ENCODE measurements at regions not wholly inside any gene's neighbourhood (a gene's known extent, or its start where the extent isn't known, plus 50 kb on each side); places are given as distances from the start of the nearest gene placed in this dataset.
A peak's percentile ranks its signal among the peaks of the same experiment; 100 is the strongest.

GRCh38 chr4:128608006-128608405 lies 201.5 kb upstream of the JADE1 start:
- TF ChIP-seq CTCF (IDR thresholded peaks at IDR 0.05) (no peak), POLR2A (IDR thresholded peaks at IDR 0.05) (no peak)
- H3K4me3 ChIP-seq, result no peak overlapping the region
- ATAC-seq, result no peak
- WGBS, 4 donors, result 84 to 97% (median 90%) methylated on average over 1 of the region's 1 CpG
- no peak for DNase-seq
- no peaks in the 10 kb centered on the region for H3K36me3 ChIP-seq
- H3K4me1 ChIP-seq, result no peaks in the 10 kb centered on the region
- intact Hi-C loops (cut with DNase I), result no loop called here
- H3K9me3 ChIP-seq, result no peaks in the 10 kb centered on the region
- no peaks in the 10 kb centered on the region for H3K27me3 ChIP-seq
- no peak overlapping the region for H3K27ac ChIP-seq

- H3K4me3 ChIP-seq, result no peak overlapping the region
- H3K4me1 ChIP-seq, result peaks cover 0 to 10% (median 9%) of the 10 kb centered on the region in 12 donors
- no peaks in the 10 kb centered on the region for H3K36me3 ChIP-seq
- 42 to 64% (median 56%) methylated on average over 1 of the region's 1 CpG for WGBS, 4 donors
- TF ChIP-seq POLR2A (IDR thresholded peaks at IDR 0.05) (no peak), CTCF (IDR thresholded peaks at IDR 0.05) (no peak)
- intact Hi-C loops (cut with DNase I), result no loop called here
- no peaks in the 10 kb centered on the region for H3K27me3 ChIP-seq
- H3K9me3 ChIP-seq, result no peaks in the 10 kb centered on the region
- ATAC-seq (peak in 1 of 4 donors; percentile 25), DNase-seq (no peak)
- no peak overlapping the region for H3K27ac ChIP-seq
Measured at GRCh38 chr4:128606173-128606572, 203.3 kb upstream of the JADE1 start.

- Histone ChIP-seq H3K4me1 (peaks cover 0 to 24% (median 20%) of the 10 kb centered on the region in 12 donors), H3K4me3 (no peak overlapping the region), H3K36me3 (no peaks in the 10 kb centered on the region), H3K27me3 (no peaks in the 10 kb centered on the region), H3K27ac (no peak overlapping the region), H3K9me3 (no peaks in the 10 kb centered on the region)
- 78 to 87% (median 81%) methylated on average over 2 of the region's 2 CpGs for WGBS, 4 donors
- TF ChIP-seq POLR2A (IDR thresholded peaks at IDR 0.05) (no peak), CTCF (IDR thresholded peaks at IDR 0.05) (no peak)
- no peak for DNase-seq
- intact Hi-C loops (cut with DNase I), result loop anchor here in 1 of 10 donors (5.0 kb wide), 1 partner anchor 32 kb away; no protein-coding TSS in a partner anchor
- no peak for ATAC-seq
Measured at GRCh38 chr4:128604840-128605239, 204.7 kb upstream of the JADE1 start.

- H3K36me3 ChIP-seq, result no peaks in the 10 kb centered on the region
- TF ChIP-seq CTCF (IDR thresholded peaks at IDR 0.05), result no peak
- TF ChIP-seq POLR2A (IDR thresholded peaks at IDR 0.05), result no peak
- DNase-seq (no peak), ATAC-seq (no peak)
- WGBS, 4 donors, result 96 to 100% (median 98%) methylated on average over 1 of the region's 1 CpG
- no peak overlapping the region for H3K4me3 ChIP-seq
- no peak overlapping the region for H3K27ac ChIP-seq
- intact Hi-C loops (cut with DNase I), result loop anchor here in 1 of 10 donors (5.0 kb wide), 1 partner anchor 33 kb away; no protein-coding TSS in a partner anchor
- peaks cover 0 to 29% (median 24%) of the 10 kb centered on the region in 12 donors for H3K4me1 ChIP-seq
- no peaks in the 10 kb centered on the region for H3K27me3 ChIP-seq
- H3K9me3 ChIP-seq, result no peaks in the 10 kb centered on the region
Measured at GRCh38 chr4:128604204-128604603, 205.3 kb upstream of the JADE1 start.

All from heart left ventricle (tissue), 16 donors.